HG03378 (cell line): ENCODE measurements at regions not wholly inside any gene's neighbourhood (a gene's known extent, or its start where the extent isn't known, plus 50 kb on each side); places are given as distances from the start of the nearest gene placed in this dataset.

Experiments used
- ATAC-seq: cut with Tn5 transposase; IDR thresholded peaks from one replicate; pipeline ENCODE4 v1.9.1; 2021; ENCODE audit warnings: mild to moderate bottlenecking, moderate library complexity; ENCODE audit not compliant: unreplicated experiment

- ATAC-seq: no peak
Measured at GRCh38 chr7:106423821-106424475, 139.2 kb upstream of the NAMPT start.

GRCh38 chr7:106423111-106423510, 138.3 kb upstream of the NAMPT start:
- ATAC-seq: no peak

GRCh38 chr7:106421181-106421762, 136.5 kb upstream of the NAMPT start:
- no peak for ATAC-seq

GRCh38 chr7:106420736-106421135, 136.0 kb upstream of the NAMPT start:
- no peak for ATAC-seq

- ATAC-seq: no peak
Measured at GRCh38 chr7:106420210-106420609, 135.4 kb upstream of the NAMPT start.

GRCh38 chr7:106419455-106420182, 134.8 kb upstream of the NAMPT start:
- ATAC-seq: no peak

GRCh38 chr7:106418526-106418925, 133.7 kb upstream of the NAMPT start:
- no peak for ATAC-seq

GRCh38 chr7:106418094-106418493, 133.3 kb upstream of the NAMPT start:
- ATAC-seq: no peak

- no peak for ATAC-seq
Measured at GRCh38 chr7:106417273-106417902, 132.6 kb upstream of the NAMPT start.

- no peak for ATAC-seq
Measured at GRCh38 chr7:106416430-106416829, 131.6 kb upstream of the NAMPT start.

- no peak for ATAC-seq
Measured at GRCh38 chr7:106415433-106415832, 130.7 kb upstream of the NAMPT start.

GRCh38 chr7:106413446-106413845, 128.7 kb upstream of the NAMPT start:
- ATAC-seq: no peak

- ATAC-seq: peak; percentile 58
Measured at GRCh38 chr7:106405697-106406141, 120.9 kb upstream of the NAMPT start.

- ATAC-seq: no peak
Measured at GRCh38 chr7:106402898-106403297, 118.1 kb upstream of the NAMPT start.

GRCh38 chr7:106400923-106401322, 116.1 kb upstream of the NAMPT start:
- ATAC-seq: no peak

GRCh38 chr7:106398786-106399185, 114.0 kb upstream of the NAMPT start:
- ATAC-seq: no peak

- no peak for ATAC-seq
Measured at GRCh38 chr7:106397994-106398393, 113.2 kb upstream of the NAMPT start.

GRCh38 chr7:106394526-106394925, 109.7 kb upstream of the NAMPT start:
- no peak for ATAC-seq

GRCh38 chr7:106393564-106394251, 108.9 kb upstream of the NAMPT start:
- ATAC-seq: no peak

GRCh38 chr7:106392590-106392989, 107.8 kb upstream of the NAMPT start:
- ATAC-seq: no peak

GRCh38 chr7:106392144-106392543, 107.4 kb upstream of the NAMPT start:
- no peak for ATAC-seq
